Stimulated activated CD4-positive, alpha-beta T cell treated with anti-CD3 and anti-CD28 coated beads, Interleukin-4, amount 100 ng/mL, for 48 hours (primary cell): ENCODE measurements at regions not wholly inside any gene's neighbourhood (a gene's known extent, or its start where the extent isn't known, plus 50 kb on each side); places are given as distances from the start of the nearest gene placed in this dataset.

Source experiments
- DNase-seq, 2 donors: peaks; one replicate each; pipeline ENCODE4 v3.0.0-alpha.2; 2020; ENCODE audit warnings: low read depth in 2 of 2

DNA sequence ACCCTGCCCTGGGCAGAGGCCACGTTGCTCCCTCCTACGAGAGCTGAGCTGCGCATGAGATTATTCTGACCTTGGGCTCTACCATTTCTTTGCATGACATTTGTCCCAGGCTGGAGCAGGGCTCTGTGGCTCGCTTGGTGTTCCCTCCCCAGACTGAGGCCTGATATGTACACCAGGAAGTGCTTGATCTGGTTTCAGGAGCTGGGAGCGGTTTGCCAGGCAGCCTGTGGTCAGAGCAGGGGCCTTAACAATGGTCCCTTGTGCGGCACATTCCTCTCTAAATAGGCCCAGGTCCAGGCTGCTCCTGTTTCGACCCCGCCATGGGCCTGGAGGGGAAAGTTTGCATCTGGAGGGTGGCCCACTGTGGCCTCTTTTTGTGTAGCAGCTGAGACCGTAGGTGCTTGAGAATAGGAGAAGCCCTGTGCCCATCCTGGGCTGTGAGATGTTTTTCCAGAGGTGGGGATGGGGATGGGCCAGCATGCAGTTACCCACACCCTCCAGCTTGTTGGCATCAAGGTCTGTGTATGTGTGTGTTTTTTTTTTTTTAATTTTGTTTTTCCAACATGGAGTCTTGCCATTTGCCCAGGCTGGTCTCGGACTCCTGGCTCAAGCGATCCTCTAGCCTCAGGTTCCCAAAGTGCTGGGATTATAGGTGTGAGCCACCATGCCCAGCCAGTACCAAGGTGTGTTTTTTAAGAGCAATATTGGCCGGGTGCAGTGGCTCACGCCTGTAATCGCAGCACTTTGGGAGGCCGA lies 253.9 kb downstream of the SEC14L1 start:
- no peak for DNase-seq

DNA sequence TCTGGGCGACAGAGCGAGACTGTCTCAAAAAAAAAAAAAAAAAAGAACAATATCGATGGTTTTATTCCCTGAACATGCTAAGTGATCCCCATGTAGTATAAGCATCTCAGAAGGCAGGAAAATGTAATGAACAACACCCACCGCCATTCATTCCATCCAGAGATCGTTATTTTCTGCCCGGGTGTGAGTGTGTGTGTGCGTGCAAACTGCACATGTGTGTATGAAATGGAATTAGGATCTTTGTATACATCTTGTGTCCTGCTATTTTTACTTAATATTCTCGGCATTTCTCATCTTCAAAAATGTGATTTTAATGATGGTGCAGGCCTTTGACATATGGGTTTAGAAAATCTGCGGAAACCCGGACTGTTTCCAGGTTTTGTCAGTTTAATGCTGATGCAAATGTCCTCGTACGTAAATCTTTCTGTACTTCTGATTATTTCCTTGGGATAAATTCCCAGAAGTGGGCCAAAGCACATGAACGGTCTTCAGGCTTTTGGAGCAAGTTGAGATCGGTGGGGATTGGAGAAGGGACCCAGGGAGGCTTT lies 254.8 kb downstream of the SEC14L1 start:
- DNase-seq = no peak

DNA sequence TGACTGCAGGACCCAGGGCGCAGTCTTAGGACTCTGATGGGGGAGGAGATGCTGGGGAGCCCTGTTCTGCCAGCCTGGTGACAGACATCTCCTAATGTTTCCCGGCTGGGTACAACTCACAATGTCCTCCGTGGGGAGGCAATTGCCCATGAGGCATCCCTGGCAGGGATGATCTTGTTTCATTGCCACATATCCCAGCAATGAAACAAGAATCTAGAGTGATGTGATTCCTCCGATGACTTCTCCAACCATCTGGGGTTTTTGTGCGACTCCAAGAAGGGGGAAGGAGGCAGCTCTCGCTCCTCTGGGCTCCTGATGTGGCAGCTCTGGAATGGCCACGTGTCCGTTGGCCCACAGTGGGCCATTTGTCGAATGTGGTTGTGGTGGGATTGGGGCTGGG lies 255.8 kb downstream of the SEC14L1 start:
- no peak for DNase-seq

DNA sequence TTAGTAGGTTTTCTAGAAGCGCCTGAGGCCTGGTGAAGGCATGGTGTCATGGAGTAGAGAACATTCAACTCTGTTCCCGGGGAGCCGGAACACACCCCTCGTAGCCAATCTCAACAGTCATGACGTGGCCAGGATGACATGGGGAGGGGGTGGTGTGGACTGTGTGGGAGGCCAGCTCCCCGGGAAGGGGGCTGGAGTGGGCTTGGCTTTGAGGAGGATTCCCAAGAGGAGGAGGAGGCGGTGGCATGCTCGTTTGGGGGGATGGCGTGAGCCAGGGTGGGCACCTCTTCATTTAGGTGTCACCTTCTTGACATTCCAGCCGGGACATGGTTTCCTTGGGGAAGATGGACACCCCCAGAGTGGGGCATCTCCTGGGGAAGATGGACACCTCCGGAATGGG lies 257.5 kb downstream of the SEC14L1 start:
- no peak for DNase-seq

DNA sequence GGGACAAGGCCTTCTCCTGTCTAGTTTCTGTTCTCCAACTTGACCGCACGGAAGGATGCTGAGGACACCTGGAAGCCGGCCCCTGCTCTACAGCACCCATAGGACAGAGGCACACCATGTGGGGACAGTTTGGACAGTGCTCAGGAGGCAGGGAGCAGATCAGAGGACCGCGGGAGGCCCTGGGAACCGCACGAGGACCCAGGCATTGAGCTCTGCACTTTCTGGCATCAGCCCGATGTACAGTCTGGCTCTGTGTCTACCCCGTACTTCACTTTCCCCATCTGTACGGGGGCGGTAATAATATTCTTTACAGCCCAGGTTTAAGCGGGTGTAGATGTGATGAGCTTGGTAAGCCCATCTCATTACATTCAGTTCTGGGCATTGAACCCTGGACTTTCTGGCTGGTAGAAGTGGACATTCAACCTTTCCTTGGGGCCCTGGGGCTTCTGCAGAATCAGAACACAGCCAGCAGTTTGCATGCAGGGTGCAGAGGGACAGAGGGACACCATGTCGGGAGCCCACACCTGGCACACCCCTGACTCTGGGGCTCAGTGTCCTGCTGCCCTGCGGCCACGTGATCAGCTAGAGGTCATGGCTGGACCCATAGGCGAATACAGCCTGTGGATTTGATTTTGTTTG lies 258.7 kb downstream of the SEC14L1 start:
- DNase-seq = no peak

DNA sequence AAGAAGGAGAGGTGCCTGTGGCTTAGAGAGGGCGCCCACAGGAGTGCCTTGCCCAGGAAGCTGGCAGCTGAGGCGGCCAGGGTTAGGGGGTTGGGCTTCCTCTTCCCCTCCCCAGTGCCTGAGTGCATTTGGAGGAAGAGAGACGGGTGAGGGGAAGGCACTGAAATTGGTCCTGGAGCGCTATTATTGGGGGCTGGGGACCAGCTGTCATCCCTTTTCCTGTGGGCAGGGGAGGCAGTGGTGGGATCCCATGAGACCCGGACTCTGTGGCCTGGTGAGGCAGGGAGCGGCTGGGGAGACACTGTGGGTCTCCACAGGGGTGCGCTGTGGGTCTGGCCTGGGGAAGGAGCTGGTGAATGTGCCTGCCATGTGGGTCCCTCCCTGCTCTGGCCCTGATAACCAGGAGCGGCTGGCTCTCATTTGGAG lies 259.7 kb downstream of the SEC14L1 start:
- DNase-seq = peak; percentile 71 to 80

DNA sequence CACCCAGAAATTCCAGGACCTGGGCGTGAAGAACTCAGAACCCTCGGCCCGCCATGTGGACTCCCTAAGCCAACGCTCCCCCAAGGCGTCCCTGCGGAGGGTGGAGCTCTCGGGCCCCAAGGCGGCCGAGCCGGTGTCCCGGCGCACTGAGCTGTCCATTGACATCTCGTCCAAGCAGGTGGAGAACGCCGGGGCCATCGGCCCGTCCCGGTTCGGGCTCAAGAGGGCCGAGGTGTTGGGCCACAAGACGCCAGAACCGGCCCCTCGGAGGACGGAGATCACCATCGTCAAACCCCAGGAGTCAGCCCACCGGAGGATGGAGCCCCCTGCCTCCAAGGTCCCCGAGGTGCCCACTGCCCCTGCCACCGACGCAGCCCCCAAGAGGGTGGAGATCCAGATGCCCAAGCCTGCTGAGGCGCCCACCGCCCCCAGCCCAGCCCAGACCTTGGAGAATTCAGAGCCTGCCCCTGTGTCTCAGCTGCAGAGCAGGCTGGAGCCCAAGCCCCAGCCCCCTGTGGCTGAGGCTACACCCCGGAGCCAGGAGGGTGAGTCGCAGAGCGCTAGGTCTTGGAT lies 261.5 kb downstream of the SEC14L1 start:
- no peak for DNase-seq

DNA sequence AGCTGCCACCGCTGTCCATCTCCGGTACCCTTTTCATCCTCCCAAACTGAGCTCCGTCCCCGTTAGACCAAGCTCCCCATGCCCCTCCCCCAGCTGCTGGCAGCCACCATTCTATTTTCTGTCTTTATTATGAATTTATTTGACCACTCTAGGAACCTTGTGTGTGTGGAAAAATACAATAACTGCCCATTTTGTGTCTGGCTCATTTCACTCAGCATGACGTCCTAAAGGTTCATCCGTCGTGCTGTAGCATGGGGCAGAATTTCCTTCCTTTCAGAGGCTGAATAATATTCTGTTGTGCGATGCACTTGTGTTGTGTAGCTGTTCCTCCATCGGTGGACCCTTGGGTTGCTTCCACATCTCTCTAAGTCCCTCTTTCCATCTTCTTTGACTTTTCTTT lies 263.1 kb downstream of the SEC14L1 start:
- no peak for DNase-seq

DNA sequence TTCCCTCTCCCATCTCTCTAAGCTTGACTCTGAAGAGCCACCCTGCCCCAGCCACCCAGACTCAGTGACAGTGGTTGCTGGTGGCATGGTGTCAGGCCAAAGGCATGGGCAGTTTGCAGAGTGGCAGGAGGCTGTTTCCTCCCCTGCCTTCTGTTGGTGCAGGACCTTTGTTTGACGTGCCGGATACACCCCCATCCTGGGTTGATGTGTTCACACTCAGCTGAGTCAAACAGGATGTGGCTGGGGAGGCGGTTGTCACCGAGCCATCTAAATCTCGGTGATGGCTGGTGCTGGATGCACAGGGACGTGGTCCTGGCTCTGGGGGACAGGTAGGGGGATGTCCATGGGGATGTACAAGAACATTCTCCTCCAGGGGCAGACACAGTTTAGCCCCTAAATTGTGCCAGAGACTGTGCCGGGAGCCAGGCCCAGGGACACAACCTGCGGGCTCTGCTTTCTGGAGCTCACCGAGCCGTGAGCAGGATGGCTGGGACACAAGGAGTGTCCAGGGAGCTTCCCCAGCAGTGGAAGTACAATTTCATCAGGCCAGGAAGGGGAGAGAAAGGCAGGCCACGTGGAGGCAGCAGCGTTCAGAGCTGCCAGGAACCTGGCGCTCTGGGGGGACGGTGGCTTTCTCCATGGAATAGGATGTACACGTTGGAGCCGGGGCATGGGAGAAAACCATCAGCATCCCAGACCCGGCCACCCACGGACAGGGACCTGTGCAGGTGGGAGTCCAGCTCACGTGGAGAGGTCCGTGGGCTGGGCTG lies 264.2 kb downstream of the SEC14L1 start:
- DNase-seq = peak; percentile 70 to 76

DNA sequence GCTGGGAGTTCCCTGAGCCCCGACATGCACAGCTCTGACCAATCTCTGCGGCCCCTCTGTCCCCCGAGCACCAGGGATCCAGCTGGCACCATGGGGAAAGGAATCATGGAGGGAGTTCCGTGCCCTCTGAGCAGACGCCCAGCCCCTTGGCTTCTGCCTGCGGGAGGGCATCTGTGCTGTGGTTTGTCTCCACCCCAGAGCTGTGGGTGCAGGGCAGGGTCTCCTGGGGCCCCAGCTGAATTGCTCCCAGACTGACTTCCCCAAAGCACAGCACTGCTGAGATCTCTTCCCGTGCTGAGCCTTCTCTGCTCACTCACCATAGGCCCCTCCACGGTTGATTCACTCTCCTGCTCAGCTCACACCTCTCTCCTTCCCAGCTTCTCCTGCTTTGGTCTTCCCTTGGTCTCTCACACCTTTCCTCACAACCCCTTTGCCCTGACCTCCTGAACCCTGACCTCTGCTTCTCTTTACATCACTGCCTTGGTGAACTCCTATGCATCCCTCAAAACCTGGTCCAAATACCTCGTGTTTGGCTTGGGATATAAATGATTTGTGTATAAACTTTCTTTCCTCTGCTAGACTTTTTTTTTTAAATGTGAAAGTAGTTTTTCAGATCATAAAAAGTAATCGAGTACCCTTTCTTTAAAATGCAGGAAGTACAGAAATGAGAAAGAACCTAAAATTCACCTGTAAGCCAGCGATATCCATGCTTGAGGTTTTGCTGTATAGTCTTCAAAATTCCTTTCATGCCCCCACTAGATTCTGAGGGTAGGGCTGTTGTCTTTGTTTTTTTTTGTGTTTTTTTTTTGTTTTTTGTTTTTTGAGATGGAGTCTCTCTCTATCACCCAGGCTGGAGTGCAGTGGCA lies 265.3 kb downstream of the SEC14L1 start:
- DNase-seq = no peak

DNA sequence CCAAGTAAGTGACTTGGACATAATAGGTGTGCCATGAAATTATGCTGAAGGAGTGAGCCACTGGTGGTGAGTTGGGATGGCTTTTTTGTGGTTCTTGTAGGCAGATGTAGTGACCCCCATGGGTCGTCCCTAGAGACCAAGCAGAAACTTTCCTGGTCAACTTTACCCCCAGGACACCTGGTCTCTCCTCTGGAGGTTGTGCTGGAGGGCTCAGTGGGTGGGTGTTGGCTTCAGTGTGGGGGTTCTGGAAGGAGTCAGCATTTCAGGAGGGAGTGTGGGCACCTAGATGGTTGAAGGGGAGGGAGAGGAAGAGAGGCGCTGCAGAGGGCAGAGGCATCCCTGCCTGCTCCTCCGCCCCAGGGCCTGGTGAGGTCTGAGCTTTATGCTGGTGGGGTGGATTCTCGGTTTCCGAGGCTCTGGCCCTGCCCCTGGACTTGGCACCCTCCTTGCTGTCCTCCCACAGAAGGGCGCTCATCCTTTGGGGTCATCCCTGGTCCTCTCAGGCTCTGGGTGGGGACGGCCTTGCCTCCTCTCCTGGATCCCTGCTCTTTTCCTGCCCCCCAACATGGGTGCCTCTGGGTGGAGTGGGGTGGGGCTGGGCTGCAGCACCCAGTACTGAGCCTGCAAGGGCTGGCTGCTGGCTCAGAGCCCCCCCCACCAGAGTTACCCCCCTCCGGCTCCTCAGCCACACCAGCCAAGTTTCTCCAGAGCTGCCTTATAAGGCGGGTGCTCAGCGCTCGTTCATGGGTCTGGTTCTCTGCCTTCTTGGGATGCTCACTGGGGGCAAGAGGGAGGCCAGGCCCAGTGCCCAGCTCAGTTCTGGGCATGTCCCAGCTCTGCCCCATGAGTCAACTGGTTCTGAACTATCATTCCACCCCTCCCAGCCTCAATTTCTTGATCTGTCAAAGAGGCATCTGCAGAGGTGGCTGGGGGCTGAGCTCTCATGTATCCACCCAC lies 266.8 kb downstream of the SEC14L1 start:
- no peak for DNase-seq

DNA sequence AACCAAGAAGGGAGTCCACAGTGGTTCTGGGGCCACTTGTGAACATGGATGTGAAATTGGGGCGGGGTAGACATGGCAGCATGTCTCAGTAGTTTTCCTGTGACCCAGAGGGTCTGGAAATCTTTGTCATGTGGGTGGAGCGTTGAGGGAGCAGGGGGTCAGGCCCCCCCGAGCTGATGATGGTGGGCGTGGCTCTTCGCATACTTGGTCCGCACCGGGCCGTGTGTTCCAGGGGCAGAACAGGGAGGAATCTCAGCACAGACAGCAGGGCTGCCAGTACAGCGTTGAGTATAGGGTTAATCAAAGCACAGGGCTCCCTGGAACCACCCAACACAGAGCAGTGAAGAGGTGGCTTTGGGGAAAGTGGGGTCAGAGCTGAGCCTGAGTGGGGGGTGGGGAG lies 267.5 kb downstream of the SEC14L1 start:
- DNase-seq = no peak

DNA sequence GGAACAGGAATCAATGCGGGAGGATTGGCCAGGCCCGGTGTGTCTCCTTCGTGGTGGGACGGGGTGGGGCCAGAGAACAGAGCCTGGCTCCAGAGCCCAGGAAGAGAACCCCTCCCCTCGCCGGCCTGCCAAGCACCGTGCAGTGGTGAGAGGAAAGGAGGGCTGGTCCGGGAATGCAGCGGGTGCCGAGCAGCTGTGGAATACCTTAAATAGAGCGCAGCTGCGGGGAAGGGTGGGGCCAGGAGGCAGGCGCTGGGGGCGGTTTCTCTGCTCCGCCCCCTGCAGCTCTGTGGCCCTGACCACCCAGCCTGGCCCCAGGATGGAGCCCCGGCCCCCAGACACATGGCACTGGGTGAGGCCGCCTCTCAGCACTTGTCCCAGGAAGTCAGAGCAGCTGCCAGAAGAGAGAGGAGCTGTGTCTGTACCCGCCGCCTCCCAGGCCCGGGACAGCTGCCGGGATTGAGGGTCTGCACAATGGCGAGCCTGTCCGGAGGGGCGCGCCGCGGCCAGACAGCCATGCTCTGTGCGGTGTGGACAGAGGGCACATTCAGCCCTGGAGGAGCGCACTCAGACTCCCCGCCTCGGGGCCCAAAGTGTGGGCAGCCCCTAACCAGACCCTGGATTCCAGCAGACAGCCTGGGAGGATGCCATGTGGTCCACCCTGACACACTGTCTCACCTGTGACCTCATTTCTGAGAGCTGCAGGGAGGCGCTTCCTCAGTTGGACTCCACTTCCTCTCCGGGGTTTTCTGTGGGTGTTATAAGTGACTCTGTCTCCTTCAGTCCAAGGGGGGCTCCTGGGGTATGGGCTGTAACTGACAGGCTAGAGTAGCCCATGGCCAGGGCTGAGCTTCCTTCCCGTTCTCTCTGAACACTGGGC lies 268.8 kb downstream of the SEC14L1 start:
- no peak for DNase-seq

DNA sequence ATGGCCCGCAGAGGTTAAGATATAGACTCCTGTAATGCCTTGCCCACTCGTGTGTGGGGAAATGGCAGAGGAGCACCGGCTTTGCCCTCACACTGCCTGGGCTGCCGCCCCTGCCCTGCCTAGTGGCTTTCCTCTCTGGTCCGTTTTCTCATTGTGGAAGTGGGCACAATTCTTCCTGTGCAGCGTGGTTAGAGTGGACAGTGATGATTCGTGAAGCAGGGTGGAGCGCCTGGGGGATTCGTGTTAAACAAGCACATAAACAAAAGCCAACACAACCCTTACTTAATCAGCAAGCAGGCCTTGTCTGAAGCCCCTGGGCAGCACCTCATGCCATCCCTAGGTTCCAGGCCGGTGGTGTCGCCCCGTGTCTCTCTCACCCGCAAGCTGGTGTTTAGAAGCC lies 269.7 kb downstream of the SEC14L1 start:
- DNase-seq = no peak

DNA sequence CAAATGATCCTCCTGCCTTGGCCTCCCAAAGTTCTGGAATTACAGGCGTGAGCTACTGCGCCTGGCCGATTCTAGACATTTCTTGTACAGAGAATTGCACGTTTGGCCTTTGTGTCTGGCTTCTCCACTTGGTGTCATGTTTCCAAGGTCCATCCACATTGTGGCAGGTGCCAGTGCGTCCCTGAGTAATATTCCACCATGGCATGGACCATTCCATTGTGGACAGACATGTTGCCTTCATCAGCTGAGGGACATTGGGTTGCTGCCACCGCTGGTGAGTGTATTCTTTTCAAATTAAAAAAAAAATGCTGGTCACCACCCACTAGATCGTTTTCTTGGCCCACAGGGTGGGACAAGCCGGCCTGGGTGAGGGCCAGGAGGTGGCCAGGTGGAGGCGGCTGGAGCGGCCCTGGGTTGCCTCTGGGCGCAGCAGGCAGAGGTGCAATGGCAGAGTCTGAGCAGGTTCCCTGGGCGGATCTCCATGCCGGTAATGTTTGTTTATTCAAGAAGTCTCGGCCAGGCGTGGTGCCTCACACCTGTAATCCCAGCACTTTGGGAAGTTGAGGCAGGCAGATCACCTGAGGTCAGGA lies 274.1 kb downstream of the SEC14L1 start:
- DNase-seq = no peak

DNA sequence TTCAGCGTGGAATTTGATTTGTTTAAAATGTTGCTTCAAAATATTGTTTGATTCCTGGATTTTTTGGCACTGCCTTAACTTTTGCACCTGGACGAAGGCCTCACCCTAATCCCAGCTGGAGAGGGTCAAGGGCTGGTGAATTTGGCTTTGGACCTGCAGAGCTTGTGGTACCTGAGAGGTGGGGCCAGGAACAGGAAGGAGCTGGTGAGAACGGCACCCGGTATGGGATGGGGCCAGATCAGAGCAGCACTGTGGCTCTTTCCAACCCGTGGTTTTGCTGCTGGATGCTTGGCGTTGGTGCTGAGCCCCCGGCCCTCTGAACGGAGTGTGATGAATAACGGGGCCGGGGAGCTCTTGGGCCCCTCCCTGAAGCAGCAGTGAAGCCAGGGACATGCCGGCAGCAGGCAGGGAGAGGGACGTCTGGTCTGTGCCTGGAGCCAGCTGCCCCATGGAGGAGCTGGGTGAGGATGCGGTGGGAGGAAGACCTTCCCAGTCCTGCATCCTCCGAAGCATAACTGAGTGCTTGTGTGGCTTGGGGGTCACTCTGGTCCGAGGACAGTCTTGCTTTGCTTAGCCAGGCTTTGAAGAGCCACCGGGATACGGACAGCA lies 275.4 kb downstream of the SEC14L1 start:
- DNase-seq = no peak

DNA sequence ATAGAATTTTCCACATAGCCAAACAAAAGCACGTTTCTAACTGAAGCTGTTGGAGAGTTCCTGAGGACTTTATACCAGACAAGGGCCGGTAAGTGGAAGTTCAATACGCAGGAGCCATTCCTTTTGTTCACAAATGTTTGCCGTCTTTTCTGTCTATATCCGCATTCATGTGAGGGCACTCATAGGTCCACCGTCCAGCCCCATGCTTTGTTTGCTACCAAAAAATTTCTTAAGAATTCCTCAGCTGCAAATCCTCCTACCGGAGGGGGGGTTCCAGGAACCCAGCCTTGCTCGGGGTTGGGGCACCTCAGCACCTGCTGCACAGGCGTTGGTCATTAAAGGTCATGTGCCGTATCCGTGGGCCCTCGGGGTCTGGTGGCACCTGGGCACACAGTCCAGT lies 276.8 kb downstream of the SEC14L1 start:
- no peak for DNase-seq

DNA sequence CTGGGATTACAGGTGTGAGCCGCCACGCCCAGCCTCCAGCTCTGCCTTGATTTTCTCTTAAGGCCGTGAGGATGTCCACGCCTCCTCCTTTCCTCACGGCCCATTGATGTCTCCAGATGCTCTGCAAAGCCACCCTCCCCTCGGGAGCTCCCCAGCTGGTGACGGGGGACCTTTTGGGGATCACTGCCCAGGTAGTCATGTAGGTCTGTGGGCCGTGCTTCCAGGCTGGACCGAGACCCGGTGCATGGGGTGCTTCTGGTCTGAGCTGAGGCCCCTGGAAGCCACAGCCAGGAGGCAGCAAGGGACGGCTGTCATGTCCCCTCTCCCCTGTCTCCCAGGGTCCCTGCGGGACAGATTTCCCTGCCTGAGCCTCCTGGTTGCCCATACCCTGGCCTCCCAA lies 277.8 kb downstream of the SEC14L1 start:
- DNase-seq = no peak
